Hippocampal formation (tissue), 2 donors: ENCODE measurements at regions not wholly inside any gene's neighbourhood (a gene's known extent, or its start where the extent isn't known, plus 50 kb on each side); places are given as distances from the start of the nearest gene placed in this dataset.
A peak's percentile ranks its signal among the peaks of the same experiment; 100 is the strongest.
"Not testable (repeated sequence)": the region's sequence is repeated elsewhere in the genome, so short reads cannot be mapped to it uniquely, and the experiment has no call there.

Source experiments
- DNase-seq, 2 donors: peaks; one replicate each; lab custom pipeline; 2025; lab: John Stamatoyannopoulos, UW

- no peak for DNase-seq
Measured at GRCh38 chr2:208799397-208799796, 392.8 kb downstream of the PTH2R start.

GRCh38 chr2:208800887-208801286 lies 394.3 kb downstream of the PTH2R start:
- DNase-seq, result not testable (repeated sequence)

GRCh38 chr2:208807756-208808155 lies 401.2 kb downstream of the PTH2R start:
- no peak for DNase-seq

GRCh38 chr2:208811885-208812284 lies 405.3 kb downstream of the PTH2R start:
- DNase-seq, result not testable (repeated sequence)

- DNase-seq, result no peak
Measured at GRCh38 chr2:208819190-208819589, 412.6 kb downstream of the PTH2R start.

GRCh38 chr2:208820014-208820688 lies 413.6 kb downstream of the PTH2R start:
- DNase-seq, result peak in 1 of 2 donors; percentile 60

- DNase-seq, result no peak
Measured at GRCh38 chr2:208827109-208827508, 420.5 kb downstream of the PTH2R start.

GRCh38 chr2:208827549-208828221 lies 421.1 kb downstream of the PTH2R start:
- no peak for DNase-seq

GRCh38 chr2:208830203-208830602 lies 423.6 kb downstream of the PTH2R start:
- DNase-seq, result no peak

- no peak for DNase-seq
Measured at GRCh38 chr2:208847651-208848050, 441.1 kb downstream of the PTH2R start.

GRCh38 chr2:208854717-208855116 lies 448.1 kb downstream of the PTH2R start:
- no peak for DNase-seq

GRCh38 chr2:208867374-208867773 lies 460.8 kb downstream of the PTH2R start:
- DNase-seq, result no peak

GRCh38 chr2:208872591-208872990 lies 466.0 kb downstream of the PTH2R start:
- no peak for DNase-seq

GRCh38 chr2:208879666-208880065 lies 473.1 kb downstream of the PTH2R start:
- DNase-seq, result no peak

- no peak for DNase-seq
Measured at GRCh38 chr2:208880171-208880570, 473.6 kb downstream of the PTH2R start.

- DNase-seq, result no peak
Measured at GRCh38 chr2:208890486-208890885, 483.9 kb downstream of the PTH2R start.

- no peak for DNase-seq
Measured at GRCh38 chr2:208892203-208892602, 485.6 kb downstream of the PTH2R start.

GRCh38 chr2:208906330-208906729 lies 499.7 kb downstream of the PTH2R start:
- no peak for DNase-seq

- no peak for DNase-seq
Measured at GRCh38 chr2:208915401-208915800, 508.4 kb upstream of the MAP2 start.

GRCh38 chr2:208916881-208917280 lies 507.0 kb upstream of the MAP2 start:
- DNase-seq, result no peak

- DNase-seq, result not testable (repeated sequence)
Measured at GRCh38 chr2:208921358-208921757, 502.5 kb upstream of the MAP2 start.

- DNase-seq, result no peak
Measured at GRCh38 chr2:208927867-208928266, 496.0 kb upstream of the MAP2 start.

- DNase-seq, result no peak
Measured at GRCh38 chr2:208929139-208929864, 494.5 kb upstream of the MAP2 start.
